ENCODE measurements at regions not wholly inside any gene's neighbourhood (a gene's known extent, or its start where the extent isn't known, plus 50 kb on each side); places are given as distances from the start of the nearest gene placed in this dataset.

DNA sequence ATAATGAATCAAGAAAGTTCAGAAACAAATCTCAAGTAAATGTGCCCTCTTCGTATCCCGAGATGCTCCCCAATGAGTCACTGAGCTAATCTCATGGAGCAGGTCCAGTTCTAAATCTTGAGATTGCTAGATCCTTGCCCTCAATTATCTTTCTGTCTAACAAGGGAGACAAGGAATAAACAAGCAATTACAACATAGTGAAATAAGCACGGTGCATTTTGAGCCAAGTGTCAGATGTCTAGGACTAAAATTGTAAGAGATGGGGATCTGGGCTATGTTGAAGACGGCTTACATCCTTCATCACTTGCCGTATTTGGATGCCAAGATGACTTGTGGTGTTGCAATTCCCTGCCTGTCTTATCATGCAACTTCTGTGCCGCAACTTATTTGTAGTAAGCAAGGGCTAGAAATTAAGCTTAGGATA, 56.5 kb upstream of the ADGRF1 start (continued):
- TF ChIP-seq, protein P1, sequence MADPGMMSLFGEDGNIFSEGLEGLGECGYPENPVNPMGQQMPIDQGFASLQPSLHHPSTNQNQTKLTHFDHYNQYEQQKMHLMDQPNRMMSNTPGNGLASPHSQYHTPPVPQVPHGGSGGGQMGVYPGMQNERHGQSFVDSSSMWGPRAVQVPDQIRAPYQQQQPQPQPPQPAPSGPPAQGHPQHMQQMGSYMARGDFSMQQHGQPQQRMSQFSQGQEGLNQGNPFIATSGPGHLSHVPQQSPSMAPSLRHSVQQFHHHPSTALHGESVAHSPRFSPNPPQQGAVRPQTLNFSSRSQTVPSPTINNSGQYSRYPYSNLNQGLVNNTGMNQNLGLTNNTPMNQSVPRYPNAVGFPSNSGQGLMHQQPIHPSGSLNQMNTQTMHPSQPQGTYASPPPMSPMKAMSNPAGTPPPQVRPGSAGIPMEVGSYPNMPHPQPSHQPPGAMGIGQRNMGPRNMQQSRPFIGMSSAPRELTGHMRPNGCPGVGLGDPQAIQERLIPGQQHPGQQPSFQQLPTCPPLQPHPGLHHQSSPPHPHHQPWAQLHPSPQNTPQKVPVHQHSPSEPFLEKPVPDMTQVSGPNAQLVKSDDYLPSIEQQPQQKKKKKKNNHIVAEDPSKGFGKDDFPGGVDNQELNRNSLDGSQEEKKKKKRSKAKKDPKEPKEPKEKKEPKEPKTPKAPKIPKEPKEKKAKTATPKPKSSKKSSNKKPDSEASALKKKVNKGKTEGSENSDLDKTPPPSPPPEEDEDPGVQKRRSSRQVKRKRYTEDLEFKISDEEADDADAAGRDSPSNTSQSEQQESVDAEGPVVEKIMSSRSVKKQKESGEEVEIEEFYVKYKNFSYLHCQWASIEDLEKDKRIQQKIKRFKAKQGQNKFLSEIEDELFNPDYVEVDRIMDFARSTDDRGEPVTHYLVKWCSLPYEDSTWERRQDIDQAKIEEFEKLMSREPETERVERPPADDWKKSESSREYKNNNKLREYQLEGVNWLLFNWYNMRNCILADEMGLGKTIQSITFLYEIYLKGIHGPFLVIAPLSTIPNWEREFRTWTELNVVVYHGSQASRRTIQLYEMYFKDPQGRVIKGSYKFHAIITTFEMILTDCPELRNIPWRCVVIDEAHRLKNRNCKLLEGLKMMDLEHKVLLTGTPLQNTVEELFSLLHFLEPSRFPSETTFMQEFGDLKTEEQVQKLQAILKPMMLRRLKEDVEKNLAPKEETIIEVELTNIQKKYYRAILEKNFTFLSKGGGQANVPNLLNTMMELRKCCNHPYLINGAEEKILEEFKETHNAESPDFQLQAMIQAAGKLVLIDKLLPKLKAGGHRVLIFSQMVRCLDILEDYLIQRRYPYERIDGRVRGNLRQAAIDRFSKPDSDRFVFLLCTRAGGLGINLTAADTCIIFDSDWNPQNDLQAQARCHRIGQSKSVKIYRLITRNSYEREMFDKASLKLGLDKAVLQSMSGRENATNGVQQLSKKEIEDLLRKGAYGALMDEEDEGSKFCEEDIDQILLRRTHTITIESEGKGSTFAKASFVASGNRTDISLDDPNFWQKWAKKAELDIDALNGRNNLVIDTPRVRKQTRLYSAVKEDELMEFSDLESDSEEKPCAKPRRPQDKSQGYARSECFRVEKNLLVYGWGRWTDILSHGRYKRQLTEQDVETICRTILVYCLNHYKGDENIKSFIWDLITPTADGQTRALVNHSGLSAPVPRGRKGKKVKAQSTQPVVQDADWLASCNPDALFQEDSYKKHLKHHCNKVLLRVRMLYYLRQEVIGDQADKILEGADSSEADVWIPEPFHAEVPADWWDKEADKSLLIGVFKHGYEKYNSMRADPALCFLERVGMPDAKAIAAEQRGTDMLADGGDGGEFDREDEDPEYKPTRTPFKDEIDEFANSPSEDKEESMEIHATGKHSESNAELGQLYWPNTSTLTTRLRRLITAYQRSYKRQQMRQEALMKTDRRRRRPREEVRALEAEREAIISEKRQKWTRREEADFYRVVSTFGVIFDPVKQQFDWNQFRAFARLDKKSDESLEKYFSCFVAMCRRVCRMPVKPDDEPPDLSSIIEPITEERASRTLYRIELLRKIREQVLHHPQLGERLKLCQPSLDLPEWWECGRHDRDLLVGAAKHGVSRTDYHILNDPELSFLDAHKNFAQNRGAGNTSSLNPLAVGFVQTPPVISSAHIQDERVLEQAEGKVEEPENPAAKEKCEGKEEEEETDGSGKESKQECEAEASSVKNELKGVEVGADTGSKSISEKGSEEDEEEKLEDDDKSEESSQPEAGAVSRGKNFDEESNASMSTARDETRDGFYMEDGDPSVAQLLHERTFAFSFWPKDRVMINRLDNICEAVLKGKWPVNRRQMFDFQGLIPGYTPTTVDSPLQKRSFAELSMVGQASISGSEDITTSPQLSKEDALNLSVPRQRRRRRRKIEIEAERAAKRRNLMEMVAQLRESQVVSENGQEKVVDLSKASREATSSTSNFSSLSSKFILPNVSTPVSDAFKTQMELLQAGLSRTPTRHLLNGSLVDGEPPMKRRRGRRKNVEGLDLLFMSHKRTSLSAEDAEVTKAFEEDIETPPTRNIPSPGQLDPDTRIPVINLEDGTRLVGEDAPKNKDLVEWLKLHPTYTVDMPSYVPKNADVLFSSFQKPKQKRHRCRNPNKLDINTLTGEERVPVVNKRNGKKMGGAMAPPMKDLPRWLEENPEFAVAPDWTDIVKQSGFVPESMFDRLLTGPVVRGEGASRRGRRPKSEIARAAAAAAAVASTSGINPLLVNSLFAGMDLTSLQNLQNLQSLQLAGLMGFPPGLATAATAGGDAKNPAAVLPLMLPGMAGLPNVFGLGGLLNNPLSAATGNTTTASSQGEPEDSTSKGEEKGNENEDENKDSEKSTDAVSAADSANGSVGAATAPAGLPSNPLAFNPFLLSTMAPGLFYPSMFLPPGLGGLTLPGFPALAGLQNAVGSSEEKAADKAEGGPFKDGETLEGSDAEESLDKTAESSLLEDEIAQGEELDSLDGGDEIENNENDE (IDR thresholded peaks at IDR 0.05; ENCODE audit: insufficient replicate concordance, low read length): no peak
